A673 (cell line): ENCODE measurements at regions not wholly inside any gene's neighbourhood (a gene's known extent, or its start where the extent isn't known, plus 50 kb on each side); places are given as distances from the start of the nearest gene placed in this dataset.

Experiments used
- CTCF ChIP-seq: fragments of 300-800, 200-600 bp; sonication (generic); conservative IDR thresholded peaks from 2 replicates; pipeline ENCODE4 v1.5.1; 2017; ENCODE audit warnings: low read depth, mild to moderate bottlenecking, antibody characterized with exemption, low read length, moderate library complexity, mixed read lengths
- EZH2 ChIP-seq: fragments of 200-600 bp; sonication (generic); IDR thresholded peaks from 2 replicates; pipeline ENCODE4 v1.6.1; 2017; ENCODE audit warnings: borderline replicate concordance, low read depth, mild to moderate bottlenecking, mixed read lengths, antibody characterized with exemption, low read length; ENCODE audit not compliant: poor library complexity, severe bottlenecking

DNA sequence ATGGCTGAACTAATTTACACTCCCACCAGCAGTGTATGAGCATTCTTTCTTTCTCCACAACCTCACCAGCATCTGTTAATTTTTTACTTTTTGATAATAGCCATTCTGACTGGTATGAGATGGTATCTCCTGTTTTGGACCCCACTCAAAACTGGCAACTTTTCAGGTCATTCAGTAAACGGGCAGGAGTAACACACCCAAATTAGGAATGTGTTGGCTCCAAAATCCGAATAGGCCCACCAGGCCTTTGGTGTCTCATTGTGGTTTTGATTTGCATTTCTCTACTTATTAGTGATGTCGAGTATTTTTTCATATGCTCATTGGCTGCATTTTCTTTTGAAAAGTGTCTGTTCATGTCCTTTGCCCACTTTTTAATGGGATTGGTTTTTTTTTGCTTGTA, 517.1 kb downstream of the TMEM232 start:
- TF ChIP-seq CTCF, result no peak
- no peak for TF ChIP-seq EZH2
